Endothelial cell of umbilical vein (primary cell): ENCODE measurements at regions not wholly inside any gene's neighbourhood (a gene's known extent, or its start where the extent isn't known, plus 50 kb on each side); places are given as distances from the start of the nearest gene placed in this dataset.

Experiments used
- BruUV-seq: library from RNA; stranded (reverse); fragments of 400-500 nt; replicated peaks from 2 replicates; lab custom pipeline; 2021; lab: Mats Ljungman, UMichigan
- CTCF ChIA-PET: fragments of 300-600, 350-600 bp; sonication (Branson Sonifier 250); formaldehyde crosslinking; loops from one replicate; lab custom pipeline; 2021; ENCODE audit warnings: antibody characterized with exemption, inconsistent platforms; lab: Charles Lee
- POLR2A ChIA-PET: fragments of 300-600, 350-600 bp; sonication (Branson Sonifier 250); formaldehyde crosslinking; loops from one replicate; lab custom pipeline; 2021; ENCODE audit warnings: antibody characterized with exemption, inconsistent platforms; lab: Charles Lee
- DNase-seq: peaks from one replicate; pipeline ENCODE4 v3.0.0-alpha.2; 2011; ENCODE audit warnings: low read depth, low spot score
- FAIRE-seq: peaks from 2 replicates; lab custom pipeline; 2011; peaks lifted over from hg19 to GRCh38; lab: Jason Lieb, UNC
- H2AFZ ChIP-seq: 2 replicates; pipeline ENCODE4 v1.6.0; 2012; ENCODE audit warnings: low read depth, low read length, control low read depth, inconsistent platforms
- H3K27ac ChIP-seq: 2 replicates; pipeline ENCODE4 v1.5.1; 2011; ENCODE audit warnings: low read depth, mild to moderate bottlenecking, control low read depth, low read length, moderate library complexity; ENCODE audit not compliant: insufficient read depth
- H3K27me3 ChIP-seq, 2 experiments: 2 replicates each; pipeline versions ENCODE4 v1.6.0 to v1.6.1; 2011; ENCODE audit warnings: low read length in 2 of 2, mixed read lengths in 1 of 2; ENCODE audit not compliant: control insufficient read depth in 2 of 2, insufficient read depth in 2 of 2
- H3K36me3 ChIP-seq, 2 experiments: 2 replicates in 1 of 2; 3 replicates in 1 of 2; pipeline ENCODE4 v1.5.1; 2011; ENCODE audit warnings: low read length in 2 of 2, mild to moderate bottlenecking in 1 of 2, moderate library complexity in 1 of 2; ENCODE audit not compliant: control insufficient read depth in 2 of 2, insufficient read depth in 2 of 2; ENCODE audit errors: extremely low read depth in 1 of 2
- H3K4me1 ChIP-seq: 3 replicates; pipeline ENCODE4 v1.5.1; 2011; ENCODE audit warnings: mild to moderate bottlenecking, low read length; ENCODE audit not compliant: control insufficient read depth, insufficient read depth; ENCODE audit errors: extremely low read depth
- H3K4me2 ChIP-seq: 2 replicates; pipeline ENCODE4 v1.6.1; 2011; ENCODE audit warnings: low read length, control low read depth, mixed read lengths; ENCODE audit not compliant: insufficient read depth
- H3K4me3 ChIP-seq, 3 experiments: fragments of 200-600 bp in 1 of 3; sonication (generic), shearing (Covaris generic) in 1 of 3; replicated peaks in 1 of 3; 2 replicates each; pipeline ENCODE4 v1.5.1; 2011 to 2016; ENCODE audit warnings: control low read depth in 3 of 3, low read length in 3 of 3, mild to moderate bottlenecking in 2 of 3, inconsistent platforms in 1 of 3, low read depth in 1 of 3, moderate library complexity in 1 of 3; ENCODE audit not compliant: insufficient read depth in 1 of 3
- H3K79me2 ChIP-seq: 2 replicates; pipeline ENCODE4 v1.6.0; 2012; ENCODE audit warnings: low read length, inconsistent platforms; ENCODE audit not compliant: control insufficient read depth, insufficient read depth
- H3K9ac ChIP-seq: replicated peaks from 2 replicates; pipeline ENCODE3; 2011; ENCODE audit warnings: low read length, control low read depth; ENCODE audit not compliant: insufficient read depth; ENCODE audit errors: extremely low read depth
- H3K9me1 ChIP-seq: replicated peaks from 3 replicates; pipeline ENCODE4 v1.6.0; 2011; ENCODE audit warnings: mild to moderate bottlenecking, low read length; ENCODE audit not compliant: control insufficient read depth, insufficient read depth; ENCODE audit errors: extremely low read depth
- H3K9me3 ChIP-seq: replicated peaks from 2 replicates; pipeline ENCODE4 v1.5.1; 2012; ENCODE audit warnings: low read length, inconsistent platforms; ENCODE audit not compliant: control insufficient read depth, insufficient read depth
- H4K20me1 ChIP-seq: replicated peaks from 2 replicates; pipeline ENCODE3; 2011; ENCODE audit warnings: mild to moderate bottlenecking, low read length; ENCODE audit not compliant: control insufficient read depth, insufficient read depth; ENCODE audit errors: extremely low read depth
- FOS ChIP-seq: IDR thresholded peaks from 2 replicates; pipeline ENCODE4 v1.6.1; 2011; ENCODE audit warnings: mild to moderate bottlenecking, low read length, moderate library complexity, borderline replicate concordance; ENCODE audit not compliant: insufficient read depth
- GATA2 ChIP-seq: IDR thresholded peaks from 2 replicates; pipeline ENCODE4 v1.7.0; 2011; ENCODE audit warnings: low read depth, mild to moderate bottlenecking, moderate library complexity, mixed read lengths, low read length; ENCODE audit not compliant: insufficient read length, insufficient read depth
- MAX ChIP-seq: IDR thresholded peaks from 2 replicates; pipeline ENCODE4 v1.6.1; 2011; ENCODE audit not compliant: insufficient read depth, insufficient read length
- MYC ChIP-seq: IDR thresholded peaks from one replicate; pipeline ENCODE4 v1.6.1; 2011; ENCODE audit warnings: mild to moderate bottlenecking, low read depth, low read length
- dilution Hi-C: fragments of 300-500 bp; cut with MboI; formaldehyde crosslinking; loops from one replicate; pipeline ENCODE4 v1.15.0; 2019; ENCODE audit warnings: low sequenced_read_pairs; ENCODE audit not compliant: extremely low pct_ligation_motif_present
- intact Hi-C: fragments of 100-400 bp; cut with micrococcal nuclease; formaldehyde crosslinking; loops from one replicate; pipeline ENCODE4 v1.10.0; 2022
- TF ChIP-seq, protein P1 (sequence below), 2 donors: IDR thresholded peaks; 1 replicate in 1 of 2; 2 replicates in 1 of 2; pipeline ENCODE4 v1.5.1; 2011; ENCODE audit warnings: low read length in 2 of 2, mild to moderate bottlenecking in 2 of 2, moderate library complexity in 2 of 2, control low read depth in 1 of 2, inconsistent platforms in 1 of 2, low read depth in 1 of 2; ENCODE audit not compliant: insufficient read depth in 1 of 2; ENCODE audit errors: extremely low read depth in 1 of 2

DNA sequence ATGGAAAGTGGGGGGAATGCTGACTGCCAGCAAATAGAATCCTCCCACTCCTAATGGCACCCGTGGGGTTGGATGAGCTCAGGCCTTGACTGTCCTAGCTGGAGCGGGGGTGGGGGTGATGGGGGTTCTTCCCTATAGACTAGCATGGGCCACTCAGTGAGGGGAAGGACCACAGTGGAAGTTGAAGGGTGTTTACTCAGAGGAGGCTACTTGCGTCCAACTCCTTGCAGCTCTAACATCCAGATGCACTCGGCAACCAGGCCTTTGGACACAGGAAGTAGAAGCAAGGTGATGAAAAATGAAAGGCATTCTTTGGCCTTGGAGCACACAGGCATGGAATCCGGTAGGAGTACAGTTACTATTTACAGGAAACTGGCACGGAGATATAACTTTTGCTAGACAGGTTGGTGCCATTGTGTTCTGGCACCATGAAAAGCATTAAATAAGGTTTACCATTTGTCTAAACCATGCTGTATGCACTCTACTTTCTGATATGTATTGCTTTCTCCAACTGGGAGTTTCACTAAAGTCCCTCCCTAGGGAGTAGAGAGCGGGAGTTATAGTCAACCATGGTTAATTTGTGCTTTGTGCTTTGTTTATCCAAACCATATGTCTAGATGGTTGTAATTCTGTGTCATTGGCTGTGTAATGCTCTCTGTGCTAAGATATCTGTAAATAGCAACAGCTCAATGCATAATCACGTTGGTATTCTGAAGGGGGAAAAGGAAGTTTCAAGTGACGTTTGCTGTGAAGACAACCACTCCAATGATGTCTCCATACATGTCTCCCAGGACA is 125.3 kb downstream of the TSHZ3 start:
- intact Hi-C loops, result no loop called here
- FAIRE-seq, result no peak

More for the DNA sequence above, 125.3 kb downstream of the TSHZ3 start:
- no peaks in the 10 kb centered on the region for H3K27me3 ChIP-seq
- H4K20me1 ChIP-seq, result no peaks in the 10 kb centered on the region
- BruUV-seq, result no TSS peak
- no peaks in the 10 kb centered on the region for H3K36me3 ChIP-seq
- H2AFZ ChIP-seq, result no peak overlapping the region
- dilution Hi-C loops, result no loop called here
- DNase-seq, result no peak
- POLR2A ChIA-PET, result no interaction called here
- H3K9ac ChIP-seq, result no peak overlapping the region
- no peaks in the 10 kb centered on the region for H3K9me3 ChIP-seq
- H3K4me2 ChIP-seq, result no peak overlapping the region
- no peak overlapping the region for H3K4me3 ChIP-seq
- CTCF ChIA-PET, result no interaction called here
- H3K27ac ChIP-seq, result no peak overlapping the region
- no peaks in the 10 kb centered on the region for H3K9me1 ChIP-seq
- TF ChIP-seq, protein P1, sequence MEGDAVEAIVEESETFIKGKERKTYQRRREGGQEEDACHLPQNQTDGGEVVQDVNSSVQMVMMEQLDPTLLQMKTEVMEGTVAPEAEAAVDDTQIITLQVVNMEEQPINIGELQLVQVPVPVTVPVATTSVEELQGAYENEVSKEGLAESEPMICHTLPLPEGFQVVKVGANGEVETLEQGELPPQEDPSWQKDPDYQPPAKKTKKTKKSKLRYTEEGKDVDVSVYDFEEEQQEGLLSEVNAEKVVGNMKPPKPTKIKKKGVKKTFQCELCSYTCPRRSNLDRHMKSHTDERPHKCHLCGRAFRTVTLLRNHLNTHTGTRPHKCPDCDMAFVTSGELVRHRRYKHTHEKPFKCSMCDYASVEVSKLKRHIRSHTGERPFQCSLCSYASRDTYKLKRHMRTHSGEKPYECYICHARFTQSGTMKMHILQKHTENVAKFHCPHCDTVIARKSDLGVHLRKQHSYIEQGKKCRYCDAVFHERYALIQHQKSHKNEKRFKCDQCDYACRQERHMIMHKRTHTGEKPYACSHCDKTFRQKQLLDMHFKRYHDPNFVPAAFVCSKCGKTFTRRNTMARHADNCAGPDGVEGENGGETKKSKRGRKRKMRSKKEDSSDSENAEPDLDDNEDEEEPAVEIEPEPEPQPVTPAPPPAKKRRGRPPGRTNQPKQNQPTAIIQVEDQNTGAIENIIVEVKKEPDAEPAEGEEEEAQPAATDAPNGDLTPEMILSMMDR (IDR thresholded peaks at IDR 0.05; ENCODE audit: extremely low read depth in 1 of 2, insufficient read depth in 1 of 2, low read depth in 1 of 2, low read length in 2 of 2), result no peak
- TF ChIP-seq FOS (no peak), MYC (no peak), MAX (no peak), GATA2 (no peak)
- H3K79me2 ChIP-seq, result no peaks in the 10 kb centered on the region
- no peaks in the 10 kb centered on the region for H3K4me1 ChIP-seq
